BE2C (cell line): ENCODE measurements at regions not wholly inside any gene's neighbourhood (a gene's known extent, or its start where the extent isn't known, plus 50 kb on each side); places are given as distances from the start of the nearest gene placed in this dataset.

Experiments used
- DNase-seq: peaks from one replicate; pipeline ENCODE4 v3.0.0-alpha.2; 2020
- H3K27me3 ChIP-seq: fragments of 250-450 bp; sonication (Bioruptor Pico); 2 replicates; pipeline ENCODE4 v1.5.1; 2020; ENCODE audit warnings: mild to moderate bottlenecking
- H3K36me3 ChIP-seq: fragments of 250-450 bp; sonication (Bioruptor Pico); 2 replicates; pipeline ENCODE4 v1.5.1; 2020; ENCODE audit warnings: mild to moderate bottlenecking
- H3K4me1 ChIP-seq: fragments of 250-450 bp; sonication (Bioruptor Pico); 2 replicates; pipeline ENCODE4 v1.5.1; 2020
- H3K4me3 ChIP-seq: 2 replicates; pipeline ENCODE4 v1.5.1; 2011; ENCODE audit warnings: low read depth, low read length
- H3K9me3 ChIP-seq: fragments of 250-450 bp; sonication (Bioruptor Pico); 2 replicates; pipeline ENCODE4 v1.5.1; 2020
- TF ChIP-seq, protein P1 (sequence below): IDR thresholded peaks from 2 replicates; pipeline ENCODE4 v1.5.1; 2012; ENCODE audit warnings: mild to moderate bottlenecking, low read depth, low read length

DNA sequence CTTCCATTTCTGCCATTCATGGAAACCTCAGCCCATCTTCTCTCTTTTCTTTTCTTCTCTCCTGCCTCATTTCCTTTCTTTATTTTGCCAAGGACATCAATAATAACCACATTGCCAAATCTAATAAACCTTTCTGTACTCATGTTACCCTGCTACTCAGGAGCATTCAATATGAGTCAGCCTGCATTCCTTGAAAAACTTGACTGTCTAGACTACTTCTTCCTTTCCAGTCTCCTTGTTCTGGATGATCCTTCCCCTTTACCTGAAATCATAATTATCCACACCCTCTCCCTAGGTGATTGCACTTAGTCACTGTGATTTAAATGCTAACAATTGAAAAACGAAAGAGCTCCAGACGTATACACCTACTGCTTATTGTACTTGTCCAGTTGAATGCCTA lies 253.2 kb upstream of the CENPE start:
- H3K36me3 ChIP-seq = no peaks in the 10 kb centered on the region
- H3K4me1 ChIP-seq = no peaks in the 10 kb centered on the region
- TF ChIP-seq, protein P1, sequence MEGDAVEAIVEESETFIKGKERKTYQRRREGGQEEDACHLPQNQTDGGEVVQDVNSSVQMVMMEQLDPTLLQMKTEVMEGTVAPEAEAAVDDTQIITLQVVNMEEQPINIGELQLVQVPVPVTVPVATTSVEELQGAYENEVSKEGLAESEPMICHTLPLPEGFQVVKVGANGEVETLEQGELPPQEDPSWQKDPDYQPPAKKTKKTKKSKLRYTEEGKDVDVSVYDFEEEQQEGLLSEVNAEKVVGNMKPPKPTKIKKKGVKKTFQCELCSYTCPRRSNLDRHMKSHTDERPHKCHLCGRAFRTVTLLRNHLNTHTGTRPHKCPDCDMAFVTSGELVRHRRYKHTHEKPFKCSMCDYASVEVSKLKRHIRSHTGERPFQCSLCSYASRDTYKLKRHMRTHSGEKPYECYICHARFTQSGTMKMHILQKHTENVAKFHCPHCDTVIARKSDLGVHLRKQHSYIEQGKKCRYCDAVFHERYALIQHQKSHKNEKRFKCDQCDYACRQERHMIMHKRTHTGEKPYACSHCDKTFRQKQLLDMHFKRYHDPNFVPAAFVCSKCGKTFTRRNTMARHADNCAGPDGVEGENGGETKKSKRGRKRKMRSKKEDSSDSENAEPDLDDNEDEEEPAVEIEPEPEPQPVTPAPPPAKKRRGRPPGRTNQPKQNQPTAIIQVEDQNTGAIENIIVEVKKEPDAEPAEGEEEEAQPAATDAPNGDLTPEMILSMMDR = no peak
- H3K27me3 ChIP-seq = no peaks in the 10 kb centered on the region
- DNase-seq = no peak
- no peaks in the 10 kb centered on the region; the same call in 1 of the 2 replicates for H3K9me3 ChIP-seq
- H3K4me3 ChIP-seq = no peak overlapping the region

DNA sequence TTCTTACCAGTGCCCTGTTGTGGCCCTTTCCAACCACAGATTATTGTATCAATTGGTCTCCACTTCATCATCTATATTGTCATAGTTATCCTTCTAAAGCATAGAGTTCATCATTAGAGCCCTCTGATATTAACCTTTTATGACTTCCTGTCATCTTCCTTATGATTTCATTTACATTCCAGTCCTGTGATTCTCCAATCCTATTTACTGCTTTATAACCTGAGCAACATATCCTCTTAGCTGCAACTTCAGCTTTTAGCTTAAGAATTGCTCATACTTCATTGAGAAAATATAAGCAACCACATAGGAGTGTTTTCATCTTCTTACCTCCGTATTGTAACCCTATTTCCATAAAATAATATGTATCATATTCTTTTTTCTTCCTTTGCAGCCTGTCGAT lies 252.6 kb upstream of the CENPE start:
- Histone ChIP-seq H3K9me3 (no peaks in the 10 kb centered on the region; the same call in 1 of the 2 replicates), H3K4me3 (no peak overlapping the region), H3K36me3 (no peaks in the 10 kb centered on the region), H3K27me3 (no peaks in the 10 kb centered on the region), H3K4me1 (no peaks in the 10 kb centered on the region)
- TF ChIP-seq, protein P1 = no peak
- DNase-seq = no peak

DNA sequence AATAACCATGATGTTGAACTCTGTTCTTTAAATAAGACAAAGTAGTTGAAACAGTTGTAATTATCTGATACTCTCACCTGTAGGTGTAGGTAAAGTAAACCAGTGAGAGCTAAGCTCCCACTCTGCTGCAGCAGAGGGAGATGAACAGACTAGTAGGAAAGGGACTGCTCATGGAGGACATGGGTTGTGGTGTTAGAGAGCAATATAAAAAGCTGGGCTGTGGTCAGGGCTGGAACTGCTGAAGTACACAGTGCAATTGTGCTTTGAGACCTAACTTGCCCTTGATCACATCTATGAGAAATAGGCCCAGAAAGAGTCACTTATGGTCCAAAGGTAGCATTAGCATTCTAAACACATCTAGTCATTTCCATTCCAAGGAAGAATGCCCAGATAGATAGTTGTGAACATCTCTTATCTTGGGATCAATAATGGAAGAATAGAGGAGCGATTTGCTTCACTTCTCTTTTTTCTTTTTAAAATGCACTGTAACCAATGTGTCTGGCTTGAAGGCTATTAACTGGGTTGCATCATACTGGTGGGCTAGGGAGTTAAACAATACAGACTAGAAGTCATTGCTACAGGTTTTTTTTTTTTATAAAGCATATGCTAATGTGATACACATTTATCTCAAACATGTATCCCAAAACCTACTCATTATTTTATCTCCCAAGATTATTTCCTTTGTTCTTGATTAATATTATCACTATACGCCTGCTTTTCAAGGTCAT lies 251.3 kb upstream of the CENPE start:
- no peak for DNase-seq
- TF ChIP-seq, protein P1 = no peak
- no peaks in the 10 kb centered on the region for H3K27me3 ChIP-seq
- H3K4me3 ChIP-seq = no peak overlapping the region
- no peaks in the 10 kb centered on the region; the same call in 1 of the 2 replicates for H3K9me3 ChIP-seq
- no peaks in the 10 kb centered on the region for H3K36me3 ChIP-seq
- no peaks in the 10 kb centered on the region for H3K4me1 ChIP-seq

DNA sequence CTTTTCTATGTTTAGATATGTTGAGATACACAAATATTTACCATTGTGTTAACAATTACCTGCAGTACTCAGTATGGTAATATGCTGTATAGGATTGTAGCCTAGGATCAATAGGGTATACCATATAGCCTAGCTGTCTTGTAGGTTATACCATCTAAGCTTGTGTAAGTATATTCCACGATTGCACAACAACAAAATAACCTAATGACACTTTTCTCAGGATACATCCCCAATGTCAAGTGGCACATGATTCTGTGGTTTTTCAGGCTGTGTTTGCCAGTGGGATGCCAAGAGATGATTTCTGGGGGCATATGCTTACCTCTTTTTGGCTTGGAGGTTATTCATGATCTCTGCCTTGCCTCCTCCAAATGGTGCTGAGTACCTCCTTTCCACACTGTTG lies 247.2 kb upstream of the CENPE start:
- H3K9me3 ChIP-seq = no peaks in the 10 kb centered on the region
- no peaks in the 10 kb centered on the region for H3K27me3 ChIP-seq
- no peak for DNase-seq
- H3K4me1 ChIP-seq = no peaks in the 10 kb centered on the region
- no peak overlapping the region for H3K4me3 ChIP-seq
- no peaks in the 10 kb centered on the region for H3K36me3 ChIP-seq
- TF ChIP-seq, protein P1 = no peak

DNA sequence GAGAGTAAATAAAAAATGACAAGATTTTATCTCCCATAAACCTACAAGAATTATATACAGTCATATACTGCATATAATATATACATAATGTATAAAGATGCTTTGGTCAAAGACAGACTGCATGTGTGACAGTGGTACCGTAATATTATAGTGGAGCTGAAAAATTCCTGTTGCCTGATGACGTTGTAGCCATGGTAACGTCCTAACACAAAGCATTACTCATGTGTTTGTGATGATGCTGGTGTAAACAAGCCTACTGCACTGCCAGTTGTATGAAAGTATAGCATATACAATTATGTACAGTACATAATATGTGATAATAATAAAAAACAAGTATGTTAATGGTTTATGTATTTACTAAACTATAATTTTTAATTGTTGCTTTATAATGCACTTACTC lies 245.2 kb upstream of the CENPE start:
- Histone ChIP-seq H3K9me3 (no peaks in the 10 kb centered on the region), H3K4me1 (no peaks in the 10 kb centered on the region), H3K36me3 (no peaks in the 10 kb centered on the region), H3K27me3 (no peaks in the 10 kb centered on the region), H3K4me3 (no peak overlapping the region)
- DNase-seq = no peak
- TF ChIP-seq, protein P1 = no peak

DNA sequence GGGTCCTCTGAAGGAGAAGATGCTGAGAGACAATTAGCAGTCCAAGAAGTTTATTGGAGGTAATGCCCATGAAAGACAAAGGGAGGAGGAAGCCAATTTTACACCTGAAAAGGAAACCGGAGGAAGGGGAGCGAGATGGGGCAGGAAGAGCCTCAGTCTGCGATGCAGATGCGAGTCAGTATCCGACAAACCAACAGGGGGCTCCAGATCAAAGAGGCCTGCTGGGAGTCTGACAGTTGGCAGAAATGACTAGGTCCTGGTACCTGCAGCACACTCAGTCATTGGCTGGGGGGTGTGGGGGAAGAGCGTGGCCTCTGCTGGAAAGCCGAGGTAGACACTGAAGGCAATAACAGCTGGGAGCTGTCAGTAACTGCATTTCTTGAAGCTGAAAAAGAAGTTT lies 231.1 kb upstream of the CENPE start:
- no peaks in the 10 kb centered on the region for H3K4me1 ChIP-seq
- H3K27me3 ChIP-seq = no peaks in the 10 kb centered on the region
- peak; percentile 36 for DNase-seq
- H3K9me3 ChIP-seq = no peaks in the 10 kb centered on the region
- no peak overlapping the region for H3K4me3 ChIP-seq
- TF ChIP-seq, protein P1 = peak; percentile 45
- no peaks in the 10 kb centered on the region for H3K36me3 ChIP-seq
